Muscle layer of duodenum (tissue), 2 donors: ENCODE measurements at regions not wholly inside any gene's neighbourhood (a gene's known extent, or its start where the extent isn't known, plus 50 kb on each side); places are given as distances from the start of the nearest gene placed in this dataset.

ENCODE experiments used
- H3K27ac ChIP-seq: one replicate; pipeline ENCODE4 v1.7.0; 2013; ENCODE audit warnings: mild to moderate bottlenecking, low read length
- H3K27me3 ChIP-seq: one replicate; pipeline ENCODE4 v1.7.0; 2013; ENCODE audit warnings: low read depth, mild to moderate bottlenecking, control low read depth, low read length
- H3K36me3 ChIP-seq, 2 donors: one replicate each; pipeline ENCODE4 v1.7.0; 2013; ENCODE audit warnings: low read length in 2 of 2, control low read depth in 1 of 2, mild to moderate bottlenecking in 1 of 2; ENCODE audit not compliant: insufficient read depth in 2 of 2, control insufficient read depth in 1 of 2
- H3K4me1 ChIP-seq, 2 donors: one replicate each; pipeline ENCODE4 v1.7.0; 2013; ENCODE audit warnings: low read length in 2 of 2, mild to moderate bottlenecking in 2 of 2, control low read depth in 1 of 2, moderate library complexity in 1 of 2; ENCODE audit not compliant: insufficient read depth in 2 of 2, control insufficient read depth in 1 of 2
- H3K4me3 ChIP-seq, 2 donors: one replicate each; pipeline ENCODE4 v1.7.0; 2013; ENCODE audit warnings: low read length in 2 of 2, low read depth in 1 of 2, mild to moderate bottlenecking in 1 of 2
- H3K9me3 ChIP-seq, 2 donors: one replicate each; pipeline ENCODE4 v1.7.0; 2013; ENCODE audit warnings: low read length in 2 of 2, control low read depth in 1 of 2, mild to moderate bottlenecking in 1 of 2; ENCODE audit not compliant: control insufficient read depth in 1 of 2
- donor health status: healthy.

DNA sequence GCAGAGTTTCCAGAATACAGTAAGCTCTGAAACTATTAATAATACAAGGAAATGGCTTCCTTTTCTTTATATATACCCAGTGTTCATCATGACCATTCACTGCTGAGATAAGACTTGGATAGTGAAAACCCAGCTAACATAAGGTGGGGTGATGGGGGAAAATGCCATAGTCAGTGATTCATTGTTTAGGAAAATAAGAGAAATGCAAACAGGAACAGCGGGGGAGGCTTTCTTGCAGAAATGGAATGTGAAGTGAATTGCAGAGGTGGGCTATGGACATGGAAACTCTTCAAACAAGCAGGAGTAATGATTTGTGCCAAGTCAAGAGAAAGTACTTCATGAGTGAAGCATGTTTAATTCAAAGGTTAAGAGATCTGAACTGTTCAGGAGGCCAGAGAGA is 519.4 kb downstream of the TDRD15 start:
- Histone ChIP-seq H3K4me3 (no peak overlapping the region), H3K4me1 (no peaks in the 10 kb centered on the region), H3K27ac (no peak overlapping the region), H3K27me3 (no peaks in the 10 kb centered on the region), H3K9me3 (no peaks in the 10 kb centered on the region), H3K36me3 (no peaks in the 10 kb centered on the region)

DNA sequence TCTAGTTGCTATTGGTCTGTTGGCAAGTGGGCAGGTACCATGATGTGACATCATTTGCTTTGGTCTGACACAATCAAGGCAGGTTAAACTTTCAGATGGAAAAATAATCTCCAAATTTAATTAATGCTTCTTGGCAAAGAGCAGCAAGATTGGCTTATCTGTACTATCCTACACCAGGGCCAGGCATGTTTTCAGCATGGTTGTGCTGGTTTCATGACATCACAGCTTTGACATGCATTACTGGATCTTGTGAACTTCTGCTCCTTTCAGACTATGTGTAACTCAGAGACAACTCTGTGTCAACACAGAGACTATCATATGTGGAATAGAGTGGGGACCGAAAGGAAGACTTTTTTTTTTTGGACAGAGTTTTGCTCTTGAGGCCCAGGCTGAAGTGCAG is 520.5 kb downstream of the TDRD15 start:
- Histone ChIP-seq H3K4me3 (no peak overlapping the region), H3K36me3 (no peaks in the 10 kb centered on the region), H3K27ac (no peak overlapping the region), H3K9me3 (no peaks in the 10 kb centered on the region), H3K4me1 (no peaks in the 10 kb centered on the region), H3K27me3 (no peaks in the 10 kb centered on the region)

DNA sequence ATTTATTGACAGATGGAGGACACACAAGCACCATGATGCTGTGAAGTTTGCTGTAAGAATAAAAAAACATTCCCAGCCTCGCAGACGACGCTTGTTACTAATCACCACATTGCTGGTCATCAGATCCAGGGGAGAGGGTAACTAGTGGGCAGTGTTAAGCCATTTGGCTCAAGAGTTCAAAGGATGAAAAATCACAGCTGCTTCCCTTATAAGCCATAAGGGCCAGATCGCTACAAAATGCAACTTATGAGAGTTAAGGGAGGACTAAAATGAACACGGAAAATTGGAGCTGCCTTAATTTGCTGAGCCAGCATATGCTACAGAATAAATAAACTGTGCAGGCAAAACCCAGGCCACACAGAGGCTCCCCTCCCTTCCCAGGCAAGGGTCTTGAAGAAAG is 522.6 kb downstream of the TDRD15 start:
- Histone ChIP-seq H3K27ac (no peak overlapping the region), H3K9me3 (no peaks in the 10 kb centered on the region), H3K4me3 (no peak overlapping the region), H3K36me3 (no peaks in the 10 kb centered on the region), H3K27me3 (no peaks in the 10 kb centered on the region), H3K4me1 (no peaks in the 10 kb centered on the region)

DNA sequence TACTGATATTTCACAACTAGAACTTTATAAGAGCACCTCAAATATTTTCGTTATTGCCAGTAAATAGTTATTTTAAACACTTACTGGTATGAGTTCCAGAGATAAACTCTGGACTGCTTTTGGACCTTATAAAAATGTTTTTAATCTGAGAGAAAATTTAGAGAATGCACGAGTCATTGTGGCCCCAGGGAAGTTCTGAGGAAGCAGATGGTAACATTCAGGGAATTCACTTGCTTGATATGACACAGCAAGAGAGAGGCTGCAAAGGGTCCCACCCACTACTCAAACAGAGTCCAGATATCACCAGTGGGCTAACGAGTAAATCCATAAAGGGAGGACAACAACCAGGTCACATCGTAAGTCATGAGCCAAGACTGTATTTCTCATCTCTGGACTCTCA is 526.8 kb downstream of the TDRD15 start:
- H3K4me1 ChIP-seq: no peaks in the 10 kb centered on the region
- H3K27me3 ChIP-seq: no peaks in the 10 kb centered on the region
- H3K27ac ChIP-seq: no peak overlapping the region
- no peaks in the 10 kb centered on the region for H3K9me3 ChIP-seq
- H3K36me3 ChIP-seq: no peaks in the 10 kb centered on the region
- no peak overlapping the region for H3K4me3 ChIP-seq

DNA sequence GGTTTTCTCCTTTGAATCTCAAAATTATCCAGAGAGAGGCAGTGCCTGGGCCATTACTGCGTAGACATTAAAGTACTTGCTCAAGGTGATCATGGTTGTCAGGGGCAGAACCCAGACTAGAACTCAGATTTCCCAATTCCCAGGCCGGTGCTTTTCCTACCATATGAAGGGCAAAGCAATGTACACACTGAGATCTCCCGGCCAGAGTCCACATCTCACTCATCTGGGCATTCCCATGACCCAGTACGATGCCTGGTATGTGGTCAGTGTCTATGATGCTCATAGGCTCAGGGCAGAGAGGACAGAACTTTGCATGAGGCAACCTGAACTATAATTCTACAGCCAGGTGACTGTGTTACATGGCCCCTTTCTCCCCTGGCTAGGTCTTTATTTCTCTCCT is 531.4 kb downstream of the TDRD15 start:
- H3K4me1 ChIP-seq: no peaks in the 10 kb centered on the region
- no peak overlapping the region for H3K4me3 ChIP-seq
- no peaks in the 10 kb centered on the region for H3K27me3 ChIP-seq
- H3K27ac ChIP-seq: no peak overlapping the region
- no peaks in the 10 kb centered on the region for H3K36me3 ChIP-seq
- H3K9me3 ChIP-seq: no peaks in the 10 kb centered on the region

DNA sequence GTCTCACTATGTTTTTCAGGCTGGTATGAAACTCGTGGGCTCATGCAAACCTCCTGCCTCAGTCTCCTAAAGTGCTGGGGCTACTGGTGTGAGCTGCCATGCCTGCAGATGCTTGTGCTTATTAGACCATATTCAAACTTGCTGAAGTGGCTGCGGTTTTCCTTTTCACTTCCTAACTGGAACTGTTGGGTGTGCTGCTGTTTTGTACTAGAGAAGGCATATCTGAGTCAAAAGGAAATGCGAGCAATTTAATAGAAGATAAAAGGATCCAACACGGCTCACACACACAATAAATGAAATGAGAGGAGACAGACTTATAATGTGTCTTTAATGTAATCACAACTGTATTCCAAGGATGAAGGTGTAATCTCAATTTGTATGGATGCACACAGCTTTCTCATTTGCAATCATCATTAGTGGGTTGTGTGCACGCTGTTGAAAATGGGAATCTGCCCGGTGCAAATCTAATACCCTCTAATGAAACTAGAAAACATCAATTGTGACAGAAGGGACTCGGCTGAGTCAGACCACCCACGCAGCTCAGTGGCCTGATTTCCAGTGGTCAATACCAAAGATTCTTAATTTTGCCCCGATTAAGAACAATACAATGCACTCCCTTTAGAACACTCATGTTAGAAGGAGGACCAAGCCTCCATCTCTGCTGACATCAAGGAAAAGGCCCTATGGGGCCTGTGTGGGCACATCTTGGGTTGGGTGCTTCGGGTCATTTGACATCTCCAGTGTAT is 532.7 kb downstream of the TDRD15 start:
- H3K9me3 ChIP-seq: no peaks in the 10 kb centered on the region
- no peaks in the 10 kb centered on the region for H3K27me3 ChIP-seq
- no peaks in the 10 kb centered on the region for H3K4me1 ChIP-seq
- no peaks in the 10 kb centered on the region for H3K36me3 ChIP-seq
- no peak overlapping the region for H3K4me3 ChIP-seq
- no peak overlapping the region for H3K27ac ChIP-seq

DNA sequence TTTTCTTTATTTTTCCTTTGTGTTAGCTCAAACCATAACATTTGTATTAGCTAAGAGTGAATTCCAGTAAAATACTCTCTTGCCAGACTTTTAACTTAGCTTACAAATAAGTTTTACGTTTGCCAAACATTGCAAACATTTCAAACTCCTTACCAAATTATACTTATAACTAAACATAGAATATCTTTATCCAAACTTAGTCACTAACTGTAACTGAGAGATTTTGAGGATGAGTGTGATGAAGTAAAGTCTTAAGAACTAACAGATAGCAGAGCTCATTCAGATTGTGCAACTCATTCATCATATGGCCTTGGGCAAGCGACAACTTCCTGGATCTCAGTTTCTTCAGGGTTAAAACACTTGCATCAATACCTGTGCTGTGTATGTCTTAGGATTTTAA is 533.7 kb downstream of the TDRD15 start:
- H3K4me1 ChIP-seq: no peaks in the 10 kb centered on the region
- H3K27ac ChIP-seq: no peak overlapping the region
- no peaks in the 10 kb centered on the region for H3K9me3 ChIP-seq
- H3K4me3 ChIP-seq: no peak overlapping the region
- H3K27me3 ChIP-seq: no peaks in the 10 kb centered on the region
- no peaks in the 10 kb centered on the region for H3K36me3 ChIP-seq

DNA sequence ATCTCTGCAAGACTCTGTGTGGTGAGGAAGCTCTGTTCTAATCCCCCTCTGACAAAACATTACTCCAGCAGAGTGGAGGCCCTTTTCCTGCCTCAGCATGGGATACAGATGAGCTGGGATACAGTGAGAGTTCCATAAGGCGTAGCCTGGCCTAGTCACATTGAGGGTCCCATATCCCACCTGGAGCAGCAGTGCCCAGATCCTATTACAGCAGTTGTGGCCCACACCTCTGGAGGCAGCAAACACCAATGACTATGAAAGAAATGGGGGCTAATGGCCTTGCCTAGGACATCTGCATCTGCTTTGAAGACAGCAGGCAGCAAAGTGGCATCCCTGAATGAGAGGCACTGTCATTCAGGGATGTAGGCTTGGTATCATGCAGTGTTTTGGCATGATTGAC is 534.5 kb downstream of the TDRD15 start:
- Histone ChIP-seq H3K27ac (no peak overlapping the region), H3K36me3 (no peaks in the 10 kb centered on the region), H3K4me3 (no peak overlapping the region), H3K9me3 (no peaks in the 10 kb centered on the region), H3K4me1 (no peaks in the 10 kb centered on the region), H3K27me3 (no peaks in the 10 kb centered on the region)

DNA sequence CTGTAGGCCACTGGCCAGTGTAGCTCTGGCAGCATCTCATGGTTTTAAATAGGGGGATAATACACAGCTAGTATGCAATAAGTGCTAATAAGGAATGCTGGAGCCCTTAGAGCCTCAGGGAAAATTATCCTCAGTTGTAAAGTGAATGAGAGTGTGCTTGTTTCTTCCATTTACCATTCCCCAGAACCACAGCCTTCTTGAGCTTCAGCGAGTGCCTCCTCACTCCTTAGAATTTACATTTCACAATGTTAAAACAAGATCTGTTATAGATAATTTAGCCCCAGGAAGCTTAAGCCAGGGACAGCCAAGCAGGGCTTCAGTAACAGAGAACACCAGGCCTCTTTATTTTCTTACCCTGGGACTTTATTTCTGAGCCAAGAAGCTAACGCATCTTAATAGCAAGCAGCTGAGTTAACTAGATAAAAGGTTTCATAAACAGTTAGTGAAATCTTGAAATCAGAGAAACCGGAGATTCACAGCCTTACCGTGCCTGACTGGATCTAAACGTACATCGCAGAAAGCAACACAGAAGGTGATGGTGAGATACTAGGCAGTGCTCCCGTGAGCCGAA is 535.2 kb downstream of the TDRD15 start:
- Histone ChIP-seq H3K4me3 (no peak overlapping the region), H3K9me3 (no peaks in the 10 kb centered on the region), H3K27ac (no peak overlapping the region), H3K36me3 (no peaks in the 10 kb centered on the region), H3K27me3 (no peaks in the 10 kb centered on the region), H3K4me1 (no peaks in the 10 kb centered on the region)

DNA sequence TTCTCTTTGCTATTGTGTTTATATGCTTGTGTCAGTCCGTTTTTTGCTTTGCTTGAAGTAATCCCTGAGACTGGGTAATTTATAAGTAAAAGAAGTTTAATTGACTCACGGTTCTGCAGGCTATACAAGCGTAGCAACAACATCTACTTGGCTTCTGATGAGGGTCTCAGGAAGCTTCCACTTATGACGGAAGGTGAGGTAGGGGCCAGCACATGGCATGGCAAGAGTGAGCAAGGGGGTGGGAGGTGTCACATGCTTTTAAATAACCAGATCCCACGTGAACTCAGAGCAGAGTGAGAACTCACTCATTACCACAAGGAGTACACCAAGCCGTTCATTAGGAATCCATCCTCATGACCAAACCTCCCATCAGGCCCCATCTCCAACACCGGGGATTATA is 540.3 kb downstream of the TDRD15 start:
- Histone ChIP-seq H3K4me3 (no peak overlapping the region), H3K27me3 (no peaks in the 10 kb centered on the region), H3K36me3 (no peaks in the 10 kb centered on the region), H3K27ac (no peak overlapping the region), H3K4me1 (no peaks in the 10 kb centered on the region), H3K9me3 (no peaks in the 10 kb centered on the region)

DNA sequence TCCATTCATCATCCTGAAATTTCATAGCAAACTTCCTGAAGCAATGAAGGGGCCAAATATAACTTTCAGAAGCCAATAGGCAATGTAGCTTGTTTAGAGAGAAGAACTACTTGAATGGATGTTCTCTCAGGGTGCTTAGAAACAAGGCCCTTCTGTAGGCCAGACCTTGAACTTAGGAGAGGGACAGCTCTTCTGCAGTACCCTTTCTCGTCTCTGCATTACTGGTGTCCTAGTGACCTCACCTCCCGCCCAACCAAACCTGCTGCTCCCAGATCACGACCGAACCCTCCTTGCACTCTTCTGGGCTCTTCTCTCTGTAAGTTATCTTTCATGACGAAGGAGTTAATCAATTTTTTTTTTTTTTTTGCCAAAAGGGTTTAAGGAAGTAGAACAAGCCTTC is 543.9 kb downstream of the TDRD15 start:
- Histone ChIP-seq H3K9me3 (no peaks in the 10 kb centered on the region), H3K4me1 (no peaks in the 10 kb centered on the region)

More for the DNA sequence above, 543.9 kb downstream of the TDRD15 start:
- Histone ChIP-seq H3K4me3 (no peak overlapping the region), H3K36me3 (no peaks in the 10 kb centered on the region), H3K27me3 (no peaks in the 10 kb centered on the region), H3K27ac (no peak overlapping the region)
